ENCODE measurements at regions not wholly inside any gene's neighbourhood (a gene's known extent, or its start where the extent isn't known, plus 50 kb on each side); places are given as distances from the start of the nearest gene placed in this dataset.

DNA sequence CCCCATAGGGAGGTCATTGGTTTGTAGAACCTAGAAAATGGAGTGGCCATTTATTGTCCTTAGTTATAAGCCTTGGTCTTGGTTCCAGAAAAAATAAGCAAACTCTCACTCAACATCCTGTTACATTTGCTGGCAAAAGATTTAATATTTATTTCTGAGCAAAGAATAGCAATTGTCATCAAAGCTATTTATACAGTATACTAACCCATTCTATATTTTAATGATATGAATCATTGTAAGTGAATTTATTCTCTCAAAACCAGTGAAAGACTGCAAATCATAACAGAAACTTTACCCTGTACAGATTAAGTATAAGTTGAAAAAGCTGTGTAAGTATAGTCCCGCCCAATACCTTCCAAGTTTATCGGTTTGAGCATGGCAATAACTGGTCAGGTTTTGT, 364.4 kb downstream of the CD109 start:
- intact Hi-C loops (cut with micrococcal nuclease), result no loop called here
- DNase-seq (ENCODE audit: unreplicated experiment), result no peak
- Mint-ChIP-seq H3K27me3 (ENCODE audit: insufficient read depth, unreplicated experiment) (no peaks in the 10 kb centered on the region), H3K4me3 (ENCODE audit: unreplicated experiment) (no peak overlapping the region), H3K4me1 (ENCODE audit: insufficient read depth, unreplicated experiment) (no peaks in the 10 kb centered on the region), H3K36me3 (ENCODE audit: insufficient read depth, unreplicated experiment) (no peaks in the 10 kb centered on the region), H3K9me3 (ENCODE audit: unreplicated experiment) (no peaks in the 10 kb centered on the region), H3K27ac (ENCODE audit: low read depth, unreplicated experiment) (no peak overlapping the region)
- TF ChIP-seq, protein P1, sequence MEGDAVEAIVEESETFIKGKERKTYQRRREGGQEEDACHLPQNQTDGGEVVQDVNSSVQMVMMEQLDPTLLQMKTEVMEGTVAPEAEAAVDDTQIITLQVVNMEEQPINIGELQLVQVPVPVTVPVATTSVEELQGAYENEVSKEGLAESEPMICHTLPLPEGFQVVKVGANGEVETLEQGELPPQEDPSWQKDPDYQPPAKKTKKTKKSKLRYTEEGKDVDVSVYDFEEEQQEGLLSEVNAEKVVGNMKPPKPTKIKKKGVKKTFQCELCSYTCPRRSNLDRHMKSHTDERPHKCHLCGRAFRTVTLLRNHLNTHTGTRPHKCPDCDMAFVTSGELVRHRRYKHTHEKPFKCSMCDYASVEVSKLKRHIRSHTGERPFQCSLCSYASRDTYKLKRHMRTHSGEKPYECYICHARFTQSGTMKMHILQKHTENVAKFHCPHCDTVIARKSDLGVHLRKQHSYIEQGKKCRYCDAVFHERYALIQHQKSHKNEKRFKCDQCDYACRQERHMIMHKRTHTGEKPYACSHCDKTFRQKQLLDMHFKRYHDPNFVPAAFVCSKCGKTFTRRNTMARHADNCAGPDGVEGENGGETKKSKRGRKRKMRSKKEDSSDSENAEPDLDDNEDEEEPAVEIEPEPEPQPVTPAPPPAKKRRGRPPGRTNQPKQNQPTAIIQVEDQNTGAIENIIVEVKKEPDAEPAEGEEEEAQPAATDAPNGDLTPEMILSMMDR (IDR thresholded peaks at IDR 0.05; ENCODE audit: unreplicated experiment), result no peak
- no TSS peak for BruUV-seq (replicated peaks)
- POLR2A ChIA-PET, result no interaction called here
- CTCF ChIA-PET, result interaction anchor here (0.6 to 1.0 kb wide), 3 partner anchors 31 to 91 kb away, joined by 3 to 4 read pairs (median 3); no protein-coding TSS in a partner anchor

DNA sequence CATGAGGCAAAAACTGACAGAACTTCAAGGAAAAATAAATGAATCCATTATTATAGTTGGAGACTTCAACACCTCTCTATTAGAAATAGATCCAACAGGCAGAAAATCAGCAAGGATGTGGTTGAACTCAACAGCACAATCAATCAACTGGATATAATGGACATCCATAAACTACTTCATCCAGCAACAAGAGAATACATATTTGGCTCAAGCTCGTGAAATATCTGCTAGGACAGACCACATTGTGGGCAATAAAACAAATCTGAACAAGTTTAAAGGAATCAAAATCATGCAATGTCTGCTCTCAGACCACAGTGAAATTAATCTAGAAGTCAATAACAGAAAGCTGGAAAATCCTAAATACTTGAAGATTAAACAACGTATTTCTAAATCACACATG, 362.6 kb downstream of the CD109 start:
- Mint-ChIP-seq H3K4me1 (ENCODE audit: insufficient read depth, unreplicated experiment) (no peaks in the 10 kb centered on the region), H3K9me3 (ENCODE audit: unreplicated experiment) (no peaks in the 10 kb centered on the region), H3K27ac (ENCODE audit: low read depth, unreplicated experiment) (no peak overlapping the region), H3K36me3 (ENCODE audit: insufficient read depth, unreplicated experiment) (no peaks in the 10 kb centered on the region), H3K4me3 (ENCODE audit: unreplicated experiment) (no peak overlapping the region), H3K27me3 (ENCODE audit: insufficient read depth, unreplicated experiment) (no peaks in the 10 kb centered on the region)
- TF ChIP-seq, protein P1 (IDR thresholded peaks at IDR 0.05; ENCODE audit: unreplicated experiment), result no peak
- intact Hi-C loops (cut with micrococcal nuclease), result no loop called here
- ChIA-PET POLR2A (no interaction called here), CTCF (interaction anchor here (0.6 to 1.0 kb wide), 3 partner anchors 32 to 89 kb away, joined by 4 read pairs; no protein-coding TSS in a partner anchor)
- no peak for DNase-seq (ENCODE audit: unreplicated experiment)
- no TSS peak for BruUV-seq (replicated peaks)

GRCh38 chr6:74057326-74057725, 361.3 kb downstream of the CD109 start:
- no TSS peak for BruUV-seq (replicated peaks)
- Mint-ChIP-seq H3K36me3 (ENCODE audit: insufficient read depth, unreplicated experiment) (no peaks in the 10 kb centered on the region), H3K9me3 (ENCODE audit: unreplicated experiment) (no peaks in the 10 kb centered on the region), H3K27ac (ENCODE audit: low read depth, unreplicated experiment) (no peak overlapping the region), H3K27me3 (ENCODE audit: insufficient read depth, unreplicated experiment) (no peaks in the 10 kb centered on the region), H3K4me1 (ENCODE audit: insufficient read depth, unreplicated experiment) (no peaks in the 10 kb centered on the region), H3K4me3 (ENCODE audit: unreplicated experiment) (no peak overlapping the region)
- no peak for DNase-seq (ENCODE audit: unreplicated experiment)
- TF ChIP-seq, protein P1 (IDR thresholded peaks at IDR 0.05; ENCODE audit: unreplicated experiment), result no peak
- POLR2A ChIA-PET, result interaction anchor here (1.7 kb wide), 1 partner anchor 9 kb away, joined by 5 read pairs; no protein-coding TSS in a partner anchor
- CTCF ChIA-PET, result interaction anchor here (0.6 to 2.9 kb wide), 3 partner anchors 34 to 1153 kb away, joined by 3 to 16 read pairs (median 4); no protein-coding TSS in a partner anchor
- intact Hi-C loops (cut with micrococcal nuclease), result no loop called here

GRCh38 chr6:74054190-74054589, 358.2 kb downstream of the CD109 start:
- Mint-ChIP-seq H3K27ac (ENCODE audit: low read depth, unreplicated experiment) (no peak overlapping the region), H3K27me3 (ENCODE audit: insufficient read depth, unreplicated experiment) (no peaks in the 10 kb centered on the region), H3K36me3 (ENCODE audit: insufficient read depth, unreplicated experiment) (no peaks in the 10 kb centered on the region), H3K4me1 (ENCODE audit: insufficient read depth, unreplicated experiment) (no peaks in the 10 kb centered on the region), H3K9me3 (ENCODE audit: unreplicated experiment) (no peaks in the 10 kb centered on the region), H3K4me3 (ENCODE audit: unreplicated experiment) (no peak overlapping the region)
- no TSS peak for BruUV-seq (replicated peaks)
- ChIA-PET POLR2A (no interaction called here), CTCF (interaction anchor here (0.6 kb wide), 1 partner anchor 12 kb away, joined by 3 read pairs; no protein-coding TSS in a partner anchor)
- no peak for DNase-seq (ENCODE audit: unreplicated experiment)
- intact Hi-C loops (cut with micrococcal nuclease), result no loop called here
- TF ChIP-seq, protein P1 (IDR thresholded peaks at IDR 0.05; ENCODE audit: unreplicated experiment), result no peak
